ENCODE measurements at regions not wholly inside any gene's neighbourhood (a gene's known extent, or its start where the extent isn't known, plus 50 kb on each side); places are given as distances from the start of the nearest gene placed in this dataset.

GRCh38 chr10:112039823-112040222 is 143.7 kb downstream of the GPAM start:
- TF ChIP-seq CTCF (conservative IDR thresholded peaks at IDR 0.05; ENCODE audit: low read length), result no peak
- no peak for TF ChIP-seq EZH2phosphoT487 (IDR thresholded peaks at IDR 0.05; ENCODE audit: borderline replicate concordance)

Data from Loucy (cell line).